ENCODE measurements at regions not wholly inside any gene's neighbourhood (a gene's known extent, or its start where the extent isn't known, plus 50 kb on each side); places are given as distances from the start of the nearest gene placed in this dataset.

- intact Hi-C loops (cut with DNase I) = no loop called here
- H3K36me3 ChIP-seq = no peaks in the 10 kb centered on the region
- TF ChIP-seq, protein P1, sequence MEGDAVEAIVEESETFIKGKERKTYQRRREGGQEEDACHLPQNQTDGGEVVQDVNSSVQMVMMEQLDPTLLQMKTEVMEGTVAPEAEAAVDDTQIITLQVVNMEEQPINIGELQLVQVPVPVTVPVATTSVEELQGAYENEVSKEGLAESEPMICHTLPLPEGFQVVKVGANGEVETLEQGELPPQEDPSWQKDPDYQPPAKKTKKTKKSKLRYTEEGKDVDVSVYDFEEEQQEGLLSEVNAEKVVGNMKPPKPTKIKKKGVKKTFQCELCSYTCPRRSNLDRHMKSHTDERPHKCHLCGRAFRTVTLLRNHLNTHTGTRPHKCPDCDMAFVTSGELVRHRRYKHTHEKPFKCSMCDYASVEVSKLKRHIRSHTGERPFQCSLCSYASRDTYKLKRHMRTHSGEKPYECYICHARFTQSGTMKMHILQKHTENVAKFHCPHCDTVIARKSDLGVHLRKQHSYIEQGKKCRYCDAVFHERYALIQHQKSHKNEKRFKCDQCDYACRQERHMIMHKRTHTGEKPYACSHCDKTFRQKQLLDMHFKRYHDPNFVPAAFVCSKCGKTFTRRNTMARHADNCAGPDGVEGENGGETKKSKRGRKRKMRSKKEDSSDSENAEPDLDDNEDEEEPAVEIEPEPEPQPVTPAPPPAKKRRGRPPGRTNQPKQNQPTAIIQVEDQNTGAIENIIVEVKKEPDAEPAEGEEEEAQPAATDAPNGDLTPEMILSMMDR (IDR thresholded peaks at IDR 0.05) = no peak
- H3K27ac ChIP-seq = no peak overlapping the region
- H3K9ac ChIP-seq (ENCODE audit: low read depth in 2 of 2, low read length in 2 of 2) = no peak overlapping the region
- no peaks in the 10 kb centered on the region for H3K4me1 ChIP-seq
- H3K27me3 ChIP-seq = no peaks in the 10 kb centered on the region
- no peak overlapping the region for H3K4me3 ChIP-seq
- no peak for DNase-seq
- H3K9me3 ChIP-seq = no peaks in the 10 kb centered on the region
These were observed 613.3 kb upstream of the SYNCRIP start for GRCh38 chr6:86255973-86256372.

- H3K27ac ChIP-seq = no peak overlapping the region
- intact Hi-C loops (cut with DNase I) = no loop called here
- H3K9ac ChIP-seq (ENCODE audit: low read depth in 2 of 2, low read length in 2 of 2) = no peak overlapping the region
- DNase-seq = no peak
- no peaks in the 10 kb centered on the region for H3K4me1 ChIP-seq
- H3K4me3 ChIP-seq = no peak overlapping the region
- H3K36me3 ChIP-seq = no peaks in the 10 kb centered on the region
- H3K9me3 ChIP-seq = no peaks in the 10 kb centered on the region
- H3K27me3 ChIP-seq = no peaks in the 10 kb centered on the region
- TF ChIP-seq, protein P1 (IDR thresholded peaks at IDR 0.05) = no peak
These were observed 608.4 kb upstream of the SYNCRIP start for GRCh38 chr6:86251106-86251505.

GRCh38 chr6:86217906-86218305 lies 575.2 kb upstream of the SYNCRIP start:
- H3K4me1 ChIP-seq = no peaks in the 10 kb centered on the region
- no peaks in the 10 kb centered on the region for H3K9me3 ChIP-seq
- no peaks in the 10 kb centered on the region for H3K27me3 ChIP-seq
- no peak for DNase-seq
- no peak overlapping the region for H3K9ac ChIP-seq (ENCODE audit: low read depth in 2 of 2, low read length in 2 of 2)
- intact Hi-C loops (cut with DNase I) = no loop called here
- no peak overlapping the region for H3K4me3 ChIP-seq
- no peaks in the 10 kb centered on the region for H3K36me3 ChIP-seq
- H3K27ac ChIP-seq = no peak overlapping the region
- TF ChIP-seq, protein P1 (IDR thresholded peaks at IDR 0.05) = no peak

DNA sequence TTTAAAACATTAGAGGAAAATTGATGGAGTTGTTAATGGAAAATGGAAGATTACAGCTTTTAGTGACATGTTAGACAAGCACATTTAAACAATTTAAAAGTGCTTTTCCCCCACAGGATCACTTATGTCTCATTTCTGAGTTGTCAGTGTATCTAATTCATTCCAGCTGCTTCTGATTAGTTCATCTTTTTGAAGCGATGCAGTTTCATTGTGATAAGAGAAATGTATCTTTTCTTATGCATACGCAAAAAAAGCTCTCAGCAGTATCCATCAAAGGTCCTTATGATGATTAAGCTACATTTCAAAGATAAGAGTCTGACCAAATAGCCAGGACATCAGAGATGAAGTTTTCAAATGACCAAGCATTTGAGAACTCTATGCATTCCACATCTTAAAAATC lies 572.6 kb upstream of the SYNCRIP start:
- Histone ChIP-seq H3K36me3 (no peaks in the 10 kb centered on the region), H3K4me1 (no peaks in the 10 kb centered on the region), H3K4me3 (no peak overlapping the region), H3K27me3 (no peaks in the 10 kb centered on the region), H3K9me3 (no peaks in the 10 kb centered on the region), H3K27ac (no peak overlapping the region), H3K9ac (ENCODE audit: low read depth in 2 of 2, low read length in 2 of 2) (no peak overlapping the region)
- intact Hi-C loops (cut with DNase I) = no loop called here
- DNase-seq = no peak
- TF ChIP-seq, protein P1 (IDR thresholded peaks at IDR 0.05) = no peak

- no peak for DNase-seq
- Histone ChIP-seq H3K4me1 (no peaks in the 10 kb centered on the region), H3K36me3 (no peaks in the 10 kb centered on the region), H3K27ac (no peak overlapping the region), H3K9ac (ENCODE audit: low read depth in 2 of 2, low read length in 2 of 2) (no peak overlapping the region), H3K4me3 (no peak overlapping the region), H3K27me3 (no peaks in the 10 kb centered on the region), H3K9me3 (no peaks in the 10 kb centered on the region)
- intact Hi-C loops (cut with DNase I) = no loop called here
- TF ChIP-seq, protein P1 (IDR thresholded peaks at IDR 0.05) = no peak
These were observed 563.3 kb upstream of the SYNCRIP start for GRCh38 chr6:86205980-86206379.

- Histone ChIP-seq H3K27me3 (no peaks in the 10 kb centered on the region), H3K4me3 (no peak overlapping the region), H3K9me3 (no peaks in the 10 kb centered on the region), H3K27ac (no peak overlapping the region), H3K4me1 (no peaks in the 10 kb centered on the region), H3K9ac (ENCODE audit: low read depth in 2 of 2, low read length in 2 of 2) (no peak overlapping the region), H3K36me3 (no peaks in the 10 kb centered on the region)
- TF ChIP-seq, protein P1 (IDR thresholded peaks at IDR 0.05) = no peak
- intact Hi-C loops (cut with DNase I) = no loop called here
- DNase-seq = no peak
These were observed 560.4 kb upstream of the SYNCRIP start for GRCh38 chr6:86203044-86203443.

Measured in colonic mucosa (tissue), 4 donors.